Tibial artery (tissue), 4 donors: ENCODE measurements at regions not wholly inside any gene's neighbourhood (a gene's known extent, or its start where the extent isn't known, plus 50 kb on each side); places are given as distances from the start of the nearest gene placed in this dataset.

Experiments
- DNase-seq, 2 donors: peaks; one replicate each; pipeline ENCODE4 v3.0.0-alpha.2; 2019
- H3K27ac ChIP-seq, 2 donors: fragments of 200-600 bp; sonication (generic) in 1 of 2; 1 replicate in 1 of 2; 2 replicates in 1 of 2; pipeline ENCODE4 v1.5.1; 2018 to 2019; ENCODE audit warnings: mild to moderate bottlenecking in 1 of 2
- H3K27me3 ChIP-seq, 2 donors: fragments of 200-600 bp; sonication (generic) in 1 of 2; one replicate each; pipeline versions ENCODE4 v1.5.1 to v1.6.0; 2016 to 2019
- H3K36me3 ChIP-seq, 3 donors: fragments of 200-600 bp; sonication (generic) in 2 of 3; one replicate each; pipeline ENCODE4 v1.5.1; 2016 to 2019; ENCODE audit warnings: mild to moderate bottlenecking in 2 of 3
- H3K4me1 ChIP-seq, 4 donors: fragments of 200-600 bp; sonication (generic) in 2 of 4; 1 replicate in 3 of 4; 2 replicates in 1 of 4; pipeline ENCODE4 v1.5.1; 2016 to 2019
- H3K4me3 ChIP-seq, 2 donors: fragments of 200-600 bp; sonication (generic) in 1 of 2; 1 replicate in 1 of 2; 2 replicates in 1 of 2; pipeline ENCODE4 v1.5.1; 2018 to 2019; ENCODE audit warnings: mild to moderate bottlenecking in 2 of 2
- H3K9me3 ChIP-seq, 3 donors: fragments of 200-600 bp; sonication (generic) in 1 of 3; one replicate each; pipeline ENCODE4 v1.5.1; 2016 to 2019
- intact Hi-C: fragments of 100-400 bp; cut with DNase I; formaldehyde crosslinking; loops from one replicate; pipeline ENCODE4 v1.15.0; 2023; ENCODE audit warnings: low total_unique reads
- TF ChIP-seq, protein P1 (sequence below), 2 experiments: fragments of 200-600 bp in 1 of 2; fragments of 450-650 bp in 1 of 2; IDR thresholded peaks; one replicate each; pipeline ENCODE4 v1.5.1; 2017 to 2019; ENCODE audit warnings: antibody characterized with exemption in 2 of 2, mild to moderate bottlenecking in 1 of 2, moderate library complexity in 1 of 2

DNA sequence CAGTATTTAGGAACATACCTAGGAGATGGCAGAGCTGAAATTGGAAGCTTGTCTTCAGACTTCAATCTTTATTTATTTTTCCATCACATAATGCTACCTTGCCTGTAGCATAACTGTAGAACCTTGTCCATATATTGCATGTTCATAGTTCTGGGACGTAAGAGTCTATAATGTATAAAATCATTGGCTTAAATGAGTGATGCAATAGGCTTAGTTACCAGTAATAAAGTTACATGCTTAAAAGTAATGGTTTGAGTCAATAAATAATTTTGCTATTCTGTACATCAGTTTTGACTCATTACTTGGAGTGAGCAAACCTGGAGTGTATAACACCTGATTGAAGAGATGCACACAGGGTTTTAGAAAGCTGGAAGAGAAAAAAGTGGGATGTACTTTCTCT lies 229.3 kb downstream of the CDCA7 start:
- Histone ChIP-seq H3K36me3 (no peaks in the 10 kb centered on the region), H3K9me3 (no peaks in the 10 kb centered on the region), H3K27ac (no peak overlapping the region), H3K4me3 (no peak overlapping the region), H3K4me1 (no peaks in the 10 kb centered on the region), H3K27me3 (no peaks in the 10 kb centered on the region)
- intact Hi-C loops, result no loop called here
- TF ChIP-seq, protein P1, sequence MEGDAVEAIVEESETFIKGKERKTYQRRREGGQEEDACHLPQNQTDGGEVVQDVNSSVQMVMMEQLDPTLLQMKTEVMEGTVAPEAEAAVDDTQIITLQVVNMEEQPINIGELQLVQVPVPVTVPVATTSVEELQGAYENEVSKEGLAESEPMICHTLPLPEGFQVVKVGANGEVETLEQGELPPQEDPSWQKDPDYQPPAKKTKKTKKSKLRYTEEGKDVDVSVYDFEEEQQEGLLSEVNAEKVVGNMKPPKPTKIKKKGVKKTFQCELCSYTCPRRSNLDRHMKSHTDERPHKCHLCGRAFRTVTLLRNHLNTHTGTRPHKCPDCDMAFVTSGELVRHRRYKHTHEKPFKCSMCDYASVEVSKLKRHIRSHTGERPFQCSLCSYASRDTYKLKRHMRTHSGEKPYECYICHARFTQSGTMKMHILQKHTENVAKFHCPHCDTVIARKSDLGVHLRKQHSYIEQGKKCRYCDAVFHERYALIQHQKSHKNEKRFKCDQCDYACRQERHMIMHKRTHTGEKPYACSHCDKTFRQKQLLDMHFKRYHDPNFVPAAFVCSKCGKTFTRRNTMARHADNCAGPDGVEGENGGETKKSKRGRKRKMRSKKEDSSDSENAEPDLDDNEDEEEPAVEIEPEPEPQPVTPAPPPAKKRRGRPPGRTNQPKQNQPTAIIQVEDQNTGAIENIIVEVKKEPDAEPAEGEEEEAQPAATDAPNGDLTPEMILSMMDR (IDR thresholded peaks at IDR 0.05), result no peak
- DNase-seq, result no peak

DNA sequence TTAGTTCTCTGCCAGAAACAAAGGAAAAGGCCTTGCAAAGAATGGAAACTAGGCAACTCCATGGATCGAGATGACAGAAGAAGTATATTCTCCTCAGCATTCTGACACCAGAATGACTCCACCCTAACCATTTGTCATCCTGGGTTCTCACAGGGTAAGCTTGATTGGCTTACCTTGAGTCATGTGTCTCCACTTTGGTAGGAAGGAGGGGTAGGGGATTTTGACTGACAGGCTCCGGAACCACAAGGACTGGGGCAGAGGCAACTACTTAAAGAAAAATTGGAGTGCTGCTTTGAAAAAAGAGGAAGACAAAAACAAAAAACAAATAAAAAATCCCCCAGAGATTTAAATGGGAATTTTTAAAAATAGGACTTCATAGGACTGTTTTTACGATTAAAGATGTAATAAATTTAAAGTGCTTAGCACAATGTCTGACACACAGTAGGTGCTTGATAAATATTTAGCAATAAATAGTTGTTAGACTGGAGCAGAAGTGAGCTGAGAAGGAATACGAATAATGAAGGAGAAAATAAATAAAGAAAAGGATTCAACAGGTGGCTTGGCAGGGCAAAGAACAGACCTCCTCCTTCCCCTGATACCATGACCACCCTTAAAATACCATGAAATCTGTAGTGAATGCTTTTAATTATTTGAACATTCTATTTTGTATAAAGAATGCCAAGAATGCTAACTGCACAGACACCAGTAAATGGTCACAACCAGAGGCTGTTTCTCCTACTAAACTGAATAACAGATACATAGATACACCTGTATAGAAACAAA lies 230.2 kb downstream of the CDCA7 start:
- H3K4me1 ChIP-seq, result peaks cover 0 to 2% (median under 1%) of the 10 kb centered on the region in 4 donors
- intact Hi-C loops, result no loop called here
- TF ChIP-seq, protein P1 (IDR thresholded peaks at IDR 0.05), result no peak
- H3K27me3 ChIP-seq, result no peaks in the 10 kb centered on the region
- DNase-seq, result no peak
- no peak overlapping the region for H3K4me3 ChIP-seq
- H3K36me3 ChIP-seq, result no peaks in the 10 kb centered on the region
- no peak overlapping the region for H3K27ac ChIP-seq
- no peaks in the 10 kb centered on the region for H3K9me3 ChIP-seq

DNA sequence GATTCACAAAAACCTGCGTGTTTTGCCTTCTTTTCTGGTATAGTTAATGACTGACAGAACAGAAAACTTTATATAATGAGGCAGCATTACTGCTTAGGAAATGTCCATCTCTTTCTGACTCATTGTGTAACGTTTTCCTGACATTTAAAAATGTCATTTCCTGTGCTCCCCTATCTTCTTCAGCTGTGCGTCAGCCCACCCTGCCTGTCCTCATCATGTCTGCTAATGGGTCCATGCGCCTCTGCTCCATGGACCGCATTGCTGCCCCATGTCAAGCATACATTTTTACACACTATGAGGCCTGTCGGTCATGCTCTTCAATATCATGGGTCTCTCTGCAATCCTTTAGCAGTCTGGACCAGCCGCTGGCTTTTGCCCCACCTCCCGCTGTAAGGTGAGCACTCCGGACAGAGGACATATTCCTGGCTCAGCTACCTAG lies 234.3 kb downstream of the CDCA7 start:
- Histone ChIP-seq H3K4me3 (no peak overlapping the region), H3K27me3 (no peaks in the 10 kb centered on the region), H3K4me1 (peaks cover 0 to 7% (median 3%) of the 10 kb centered on the region in 4 donors), H3K27ac (no peak overlapping the region), H3K9me3 (peaks cover 0 to 7% (median 0%) of the 10 kb centered on the region in 3 donors), H3K36me3 (no peaks in the 10 kb centered on the region)
- intact Hi-C loops, result no loop called here
- TF ChIP-seq, protein P1 (IDR thresholded peaks at IDR 0.05), result no peak
- DNase-seq, result no peak

DNA sequence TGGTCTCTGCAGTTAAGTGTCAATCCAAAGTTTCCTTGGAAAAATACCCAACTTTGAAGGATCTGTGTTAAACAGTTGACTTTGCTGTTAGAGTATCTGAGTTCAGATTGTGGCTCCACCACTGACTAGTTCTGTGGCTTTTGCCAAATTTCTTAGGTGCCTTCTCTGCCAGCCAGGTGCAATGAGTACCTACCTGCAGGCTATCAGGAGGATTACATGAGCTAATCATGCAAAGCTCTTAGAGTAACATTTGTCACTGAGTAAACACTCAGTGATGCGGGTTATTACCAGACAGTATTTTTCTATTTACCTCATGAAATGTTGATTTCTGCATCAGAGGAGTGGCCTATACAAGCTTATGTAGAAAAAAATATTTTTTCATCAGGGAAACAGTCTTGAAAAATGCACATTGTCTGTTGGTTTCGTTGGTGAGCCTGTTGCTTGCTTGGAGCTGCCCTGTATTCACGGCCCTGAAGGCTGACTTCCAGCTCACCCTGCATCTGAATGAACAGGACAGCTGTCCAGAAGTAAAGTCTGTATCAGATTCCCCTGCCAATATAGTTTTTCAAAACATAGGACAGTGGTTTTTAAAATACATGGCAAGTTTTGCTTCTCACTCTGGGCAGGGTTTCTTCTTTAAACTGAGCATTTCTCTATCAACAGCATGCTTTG lies 235.1 kb downstream of the CDCA7 start:
- TF ChIP-seq, protein P1 (IDR thresholded peaks at IDR 0.05), result no peak
- intact Hi-C loops, result no loop called here
- no peak for DNase-seq
- no peak overlapping the region for H3K27ac ChIP-seq
- no peak overlapping the region for H3K4me3 ChIP-seq
- H3K9me3 ChIP-seq, result peaks cover 0 to 7% (median 0%) of the 10 kb centered on the region in 3 donors
- no peaks in the 10 kb centered on the region for H3K36me3 ChIP-seq
- no peaks in the 10 kb centered on the region for H3K27me3 ChIP-seq
- H3K4me1 ChIP-seq, result peaks cover 0 to 7% (median 3%) of the 10 kb centered on the region in 4 donors

DNA sequence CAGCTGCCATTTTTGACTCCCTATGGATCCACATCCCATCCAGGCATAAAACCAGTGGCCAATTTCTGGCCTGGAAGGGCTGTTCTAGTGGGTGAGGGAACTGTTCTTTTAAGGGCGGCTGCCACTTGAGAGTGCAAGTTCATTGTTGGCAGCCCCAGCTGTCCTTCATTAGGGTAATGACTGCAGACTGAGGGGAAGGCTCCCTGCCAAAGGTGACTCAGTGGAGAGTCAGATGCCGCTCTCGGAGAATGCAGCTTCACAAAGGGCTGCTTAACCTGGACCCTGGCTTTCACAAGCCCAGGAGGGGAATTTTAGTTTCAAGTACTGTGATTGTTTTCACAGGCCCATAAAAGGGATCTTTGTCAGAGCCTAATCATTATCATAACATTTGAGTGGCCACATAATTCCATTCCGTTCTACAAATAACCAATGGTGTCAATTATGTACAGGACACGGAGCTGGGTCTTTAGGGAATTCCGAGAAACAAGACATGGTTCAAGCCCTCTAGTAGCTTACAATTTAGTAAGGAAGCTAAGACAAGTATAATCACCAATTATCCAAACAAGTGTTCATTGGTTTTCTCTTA lies 235.7 kb downstream of the CDCA7 start:
- DNase-seq, result peak; percentile 38 to 70

More for the DNA sequence above, 235.7 kb downstream of the CDCA7 start:
- H3K36me3 ChIP-seq, result no peaks in the 10 kb centered on the region
- H3K27ac ChIP-seq, result no peak overlapping the region
- no peak overlapping the region for H3K4me3 ChIP-seq
- H3K4me1 ChIP-seq, result peaks cover 0 to 7% (median 3%) of the 10 kb centered on the region in 4 donors
- TF ChIP-seq, protein P1 (IDR thresholded peaks at IDR 0.05), result no peak
- peaks cover 0 to 7% (median 0%) of the 10 kb centered on the region in 3 donors for H3K9me3 ChIP-seq
- intact Hi-C loops, result no loop called here
- no peaks in the 10 kb centered on the region for H3K27me3 ChIP-seq
